KMS-11 (cell line): ENCODE measurements at regions not wholly inside any gene's neighbourhood (a gene's known extent, or its start where the extent isn't known, plus 50 kb on each side); places are given as distances from the start of the nearest gene placed in this dataset.

ENCODE experiments used
- H2AFZ ChIP-seq: fragments of 200-600 bp; sonication (generic); 2 replicates; pipeline ENCODE4 v1.6.1; 2016; ENCODE audit warnings: antibody characterized with exemption, mixed run types, low read depth
- H3K27ac ChIP-seq: fragments of 200-600 bp; sonication (generic); 2 replicates; pipeline ENCODE4 v1.6.1; 2016; ENCODE audit warnings: mild to moderate bottlenecking, mixed run types
- H3K27me3 ChIP-seq: fragments of 200-600 bp; sonication (generic); 2 replicates; pipeline ENCODE4 v1.6.1; 2017; ENCODE audit warnings: mild to moderate bottlenecking, low read depth, mixed run types, moderate library complexity; ENCODE audit not compliant: insufficient read depth
- H3K36me3 ChIP-seq: fragments of 200-600 bp; sonication (generic); 2 replicates; pipeline ENCODE4 v1.6.1; 2017; ENCODE audit warnings: mild to moderate bottlenecking, mixed run types; ENCODE audit not compliant: insufficient read depth
- H3K4me1 ChIP-seq: fragments of 200-600 bp; sonication (generic); 2 replicates; pipeline ENCODE4 v1.6.1; 2016; ENCODE audit warnings: mild to moderate bottlenecking, low read depth, mixed run types; ENCODE audit not compliant: poor library complexity, severe bottlenecking
- H3K4me2 ChIP-seq: fragments of 200-600 bp; sonication (generic); 2 replicates; pipeline ENCODE4 v1.7.0; 2016; ENCODE audit warnings: mild to moderate bottlenecking, mixed run types
- H3K4me3 ChIP-seq: fragments of 200-600 bp; sonication (generic); IDR thresholded peaks from 2 replicates; pipeline ENCODE4 v1.6.1; 2017; ENCODE audit warnings: low read depth, low read length, mixed read lengths; ENCODE audit not compliant: insufficient read depth
- H3K79me2 ChIP-seq: fragments of 200-600 bp; sonication (generic); 2 replicates; pipeline ENCODE4 v1.6.1; 2016; ENCODE audit warnings: low read depth, mixed run types; ENCODE audit not compliant: insufficient read depth
- H3K9ac ChIP-seq: fragments of 200-600 bp; sonication (generic); 2 replicates; pipeline ENCODE4 v1.6.1; 2016; ENCODE audit warnings: mild to moderate bottlenecking, mixed run types
- H4K20me1 ChIP-seq: fragments of 200-600 bp; sonication (generic); 2 replicates; pipeline ENCODE4 v1.6.1; 2016; ENCODE audit warnings: mild to moderate bottlenecking, mixed run types; ENCODE audit not compliant: insufficient read depth
- TF ChIP-seq, protein P1 (sequence below): fragments of 200-600 bp; sonication (generic); conservative IDR thresholded peaks from 2 replicates; pipeline ENCODE4 v1.6.1; 2017; ENCODE audit warnings: low read depth, mild to moderate bottlenecking, antibody characterized with exemption, low read length, moderate library complexity, mixed read lengths

- Histone ChIP-seq H3K79me2 (no peaks in the 10 kb centered on the region), H4K20me1 (no peaks in the 10 kb centered on the region), H3K27me3 (no peaks in the 10 kb centered on the region), H3K4me1 (no peaks in the 10 kb centered on the region), H3K9ac (no peak overlapping the region), H2AFZ (no peak overlapping the region), H3K4me3 (no peak overlapping the region), H3K27ac (no peak overlapping the region), H3K4me2 (no peak overlapping the region), H3K36me3 (no peaks in the 10 kb centered on the region)
- TF ChIP-seq, protein P1, sequence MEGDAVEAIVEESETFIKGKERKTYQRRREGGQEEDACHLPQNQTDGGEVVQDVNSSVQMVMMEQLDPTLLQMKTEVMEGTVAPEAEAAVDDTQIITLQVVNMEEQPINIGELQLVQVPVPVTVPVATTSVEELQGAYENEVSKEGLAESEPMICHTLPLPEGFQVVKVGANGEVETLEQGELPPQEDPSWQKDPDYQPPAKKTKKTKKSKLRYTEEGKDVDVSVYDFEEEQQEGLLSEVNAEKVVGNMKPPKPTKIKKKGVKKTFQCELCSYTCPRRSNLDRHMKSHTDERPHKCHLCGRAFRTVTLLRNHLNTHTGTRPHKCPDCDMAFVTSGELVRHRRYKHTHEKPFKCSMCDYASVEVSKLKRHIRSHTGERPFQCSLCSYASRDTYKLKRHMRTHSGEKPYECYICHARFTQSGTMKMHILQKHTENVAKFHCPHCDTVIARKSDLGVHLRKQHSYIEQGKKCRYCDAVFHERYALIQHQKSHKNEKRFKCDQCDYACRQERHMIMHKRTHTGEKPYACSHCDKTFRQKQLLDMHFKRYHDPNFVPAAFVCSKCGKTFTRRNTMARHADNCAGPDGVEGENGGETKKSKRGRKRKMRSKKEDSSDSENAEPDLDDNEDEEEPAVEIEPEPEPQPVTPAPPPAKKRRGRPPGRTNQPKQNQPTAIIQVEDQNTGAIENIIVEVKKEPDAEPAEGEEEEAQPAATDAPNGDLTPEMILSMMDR, result no peak
Observed at GRCh38 chr7:25402532-25402931, 174.2 kb upstream of the NPVF start.

- Histone ChIP-seq H3K4me3 (no peak overlapping the region), H3K27me3 (no peaks in the 10 kb centered on the region), H3K9ac (no peak overlapping the region), H2AFZ (no peak overlapping the region), H3K79me2 (no peaks in the 10 kb centered on the region), H3K4me2 (no peak overlapping the region), H3K27ac (no peak overlapping the region), H3K4me1 (no peaks in the 10 kb centered on the region), H3K36me3 (no peaks in the 10 kb centered on the region), H4K20me1 (no peaks in the 10 kb centered on the region)
- TF ChIP-seq, protein P1, result no peak
Observed at GRCh38 chr7:25405736-25406135, 177.4 kb upstream of the NPVF start.

- no peaks in the 10 kb centered on the region for H3K27me3 ChIP-seq
- H3K27ac ChIP-seq, result no peak overlapping the region
Observed at GRCh38 chr7:25407053-25407452, 178.8 kb upstream of the NPVF start.

GRCh38 chr7:25408012-25408687 is 179.9 kb upstream of the NPVF start:
- no peak overlapping the region for H3K27ac ChIP-seq
- no peak overlapping the region for H3K4me3 ChIP-seq
- H3K4me2 ChIP-seq, result no peak overlapping the region
- no peaks in the 10 kb centered on the region for H3K79me2 ChIP-seq
- H4K20me1 ChIP-seq, result no peaks in the 10 kb centered on the region
- H3K4me1 ChIP-seq, result no peaks in the 10 kb centered on the region
- H3K36me3 ChIP-seq, result no peaks in the 10 kb centered on the region
- H2AFZ ChIP-seq, result no peak overlapping the region
- TF ChIP-seq, protein P1, result no peak
- no peak overlapping the region for H3K9ac ChIP-seq
- H3K27me3 ChIP-seq, result no peaks in the 10 kb centered on the region

More at GRCh38 chr7:25407053-25407452, 178.8 kb upstream of the NPVF start:
- TF ChIP-seq, protein P1, result no peak
- Histone ChIP-seq H3K4me3 (no peak overlapping the region), H2AFZ (no peak overlapping the region), H3K36me3 (no peaks in the 10 kb centered on the region), H3K4me1 (no peaks in the 10 kb centered on the region), H4K20me1 (no peaks in the 10 kb centered on the region), H3K9ac (no peak overlapping the region), H3K79me2 (no peaks in the 10 kb centered on the region), H3K4me2 (no peak overlapping the region)
